Panc1 (cell line): ENCODE measurements at regions not wholly inside any gene's neighbourhood (a gene's known extent, or its start where the extent isn't known, plus 50 kb on each side); places are given as distances from the start of the nearest gene placed in this dataset.

Experiments used
- TCF7L2 ChIP-seq: IDR thresholded peaks from 2 replicates; pipeline ENCODE4 v1.6.1; 2011; ENCODE audit warnings: mild to moderate bottlenecking, low read depth, low read length, inconsistent platforms
- TF ChIP-seq, protein P1 (sequence below): fragments of 450-650 bp; IDR thresholded peaks from 2 replicates; pipeline ENCODE4 v1.5.1; 2017; ENCODE audit warnings: mild to moderate bottlenecking

- TF ChIP-seq, protein P1, sequence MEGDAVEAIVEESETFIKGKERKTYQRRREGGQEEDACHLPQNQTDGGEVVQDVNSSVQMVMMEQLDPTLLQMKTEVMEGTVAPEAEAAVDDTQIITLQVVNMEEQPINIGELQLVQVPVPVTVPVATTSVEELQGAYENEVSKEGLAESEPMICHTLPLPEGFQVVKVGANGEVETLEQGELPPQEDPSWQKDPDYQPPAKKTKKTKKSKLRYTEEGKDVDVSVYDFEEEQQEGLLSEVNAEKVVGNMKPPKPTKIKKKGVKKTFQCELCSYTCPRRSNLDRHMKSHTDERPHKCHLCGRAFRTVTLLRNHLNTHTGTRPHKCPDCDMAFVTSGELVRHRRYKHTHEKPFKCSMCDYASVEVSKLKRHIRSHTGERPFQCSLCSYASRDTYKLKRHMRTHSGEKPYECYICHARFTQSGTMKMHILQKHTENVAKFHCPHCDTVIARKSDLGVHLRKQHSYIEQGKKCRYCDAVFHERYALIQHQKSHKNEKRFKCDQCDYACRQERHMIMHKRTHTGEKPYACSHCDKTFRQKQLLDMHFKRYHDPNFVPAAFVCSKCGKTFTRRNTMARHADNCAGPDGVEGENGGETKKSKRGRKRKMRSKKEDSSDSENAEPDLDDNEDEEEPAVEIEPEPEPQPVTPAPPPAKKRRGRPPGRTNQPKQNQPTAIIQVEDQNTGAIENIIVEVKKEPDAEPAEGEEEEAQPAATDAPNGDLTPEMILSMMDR, result no peak
- TF ChIP-seq TCF7L2, result no peak
These were observed 1064.1 kb downstream of the DIPK2A start for GRCh38 chr3:145035682-145036081.
